ENCODE measurements at regions not wholly inside any gene's neighbourhood (a gene's known extent, or its start where the extent isn't known, plus 50 kb on each side); places are given as distances from the start of the nearest gene placed in this dataset.

GRCh38 chr5:8226148-8226547 is 357.2 kb downstream of the MTRR start:
- DNase-seq (ENCODE audit: low spot score) = no peak
- intact Hi-C loops (cut with DNase I) = no loop called here

GRCh38 chr5:8227112-8227511 is 358.2 kb downstream of the MTRR start:
- DNase-seq (ENCODE audit: low spot score) = no peak
- intact Hi-C loops (cut with DNase I) = no loop called here

- no peak for DNase-seq (ENCODE audit: low spot score)
- intact Hi-C loops (cut with DNase I) = no loop called here
These were observed 360.6 kb downstream of the MTRR start for GRCh38 chr5:8229551-8229950.

GRCh38 chr5:8230868-8231267 is 361.9 kb downstream of the MTRR start:
- intact Hi-C loops (cut with DNase I) = no loop called here
- no peak for DNase-seq (ENCODE audit: low spot score)

GRCh38 chr5:8233479-8233878 is 364.5 kb downstream of the MTRR start:
- DNase-seq (ENCODE audit: low spot score) = no peak
- intact Hi-C loops (cut with DNase I) = no loop called here

- no peak for DNase-seq (ENCODE audit: low spot score)
- intact Hi-C loops (cut with DNase I) = no loop called here
These were observed 365.3 kb downstream of the MTRR start for GRCh38 chr5:8234179-8234770.

- DNase-seq (ENCODE audit: low spot score) = no peak
- intact Hi-C loops (cut with DNase I) = no loop called here
These were observed 369.1 kb downstream of the MTRR start for GRCh38 chr5:8238080-8238479.

- intact Hi-C loops (cut with DNase I) = no loop called here
These were observed 370.2 kb downstream of the MTRR start for GRCh38 chr5:8239198-8239597.

GRCh38 chr5:8239646-8240045 is 370.7 kb downstream of the MTRR start:
- intact Hi-C loops (cut with DNase I) = no loop called here
- DNase-seq (ENCODE audit: low spot score) = no peak

More at GRCh38 chr5:8239198-8239597, 370.2 kb downstream of the MTRR start:
- DNase-seq (ENCODE audit: low spot score) = no peak

GRCh38 chr5:8241076-8241475 is 372.1 kb downstream of the MTRR start:
- intact Hi-C loops (cut with DNase I) = no loop called here
- no peak for DNase-seq (ENCODE audit: low spot score)

GRCh38 chr5:8241558-8241957 is 372.6 kb downstream of the MTRR start:
- intact Hi-C loops (cut with DNase I) = no loop called here
- DNase-seq (ENCODE audit: low spot score) = no peak

GRCh38 chr5:8247049-8247899 is 378.3 kb downstream of the MTRR start:
- intact Hi-C loops (cut with DNase I) = no loop called here
- DNase-seq (ENCODE audit: low spot score) = no peak

GRCh38 chr5:8253376-8253775 is 384.4 kb downstream of the MTRR start:
- DNase-seq (ENCODE audit: low spot score) = no peak
- intact Hi-C loops (cut with DNase I) = no loop called here

- no peak for DNase-seq (ENCODE audit: low spot score)
- intact Hi-C loops (cut with DNase I) = no loop called here
These were observed 385.7 kb downstream of the MTRR start for GRCh38 chr5:8254674-8255073.

- DNase-seq (ENCODE audit: low spot score) = no peak
- intact Hi-C loops (cut with DNase I) = no loop called here
These were observed 389.9 kb downstream of the MTRR start for GRCh38 chr5:8258801-8259200.

- no peak for DNase-seq (ENCODE audit: low spot score)
- intact Hi-C loops (cut with DNase I) = no loop called here
These were observed 401.3 kb downstream of the MTRR start for GRCh38 chr5:8270246-8270645.

GRCh38 chr5:8280711-8281363 is 411.9 kb downstream of the MTRR start:
- DNase-seq (ENCODE audit: low spot score) = no peak
- intact Hi-C loops (cut with DNase I) = no loop called here

GRCh38 chr5:8288334-8288733 is 419.4 kb downstream of the MTRR start:
- intact Hi-C loops (cut with DNase I) = no loop called here
- DNase-seq (ENCODE audit: low spot score) = no peak

- no peak for DNase-seq (ENCODE audit: low spot score)
- intact Hi-C loops (cut with DNase I) = no loop called here
These were observed 420.1 kb downstream of the MTRR start for GRCh38 chr5:8288897-8289516.

- intact Hi-C loops (cut with DNase I) = no loop called here
- no peak for DNase-seq (ENCODE audit: low spot score)
These were observed 420.8 kb downstream of the MTRR start for GRCh38 chr5:8289779-8290178.
